Fibroblast of villous mesenchyme (primary cell): ENCODE measurements at regions not wholly inside any gene's neighbourhood (a gene's known extent, or its start where the extent isn't known, plus 50 kb on each side); places are given as distances from the start of the nearest gene placed in this dataset.
"Not testable (repeated sequence)": the region's sequence is repeated elsewhere in the genome, so short reads cannot be mapped to it uniquely, and the experiment has no call there.

Experiments used
- DNase-seq: peaks from one replicate; pipeline ENCODE4 v3.0.0-alpha.2; 2010; ENCODE audit warnings: low read depth
- H3K4me3 ChIP-seq: 2 replicates; pipeline ENCODE4 v1.5.1; 2011; ENCODE audit warnings: low read depth, mild to moderate bottlenecking, low read length
- TF ChIP-seq, protein P1 (sequence below): IDR thresholded peaks from 2 replicates; pipeline ENCODE4 v1.5.1; 2012; ENCODE audit warnings: low read depth, mild to moderate bottlenecking, low read length; ENCODE audit not compliant: insufficient read depth

DNA sequence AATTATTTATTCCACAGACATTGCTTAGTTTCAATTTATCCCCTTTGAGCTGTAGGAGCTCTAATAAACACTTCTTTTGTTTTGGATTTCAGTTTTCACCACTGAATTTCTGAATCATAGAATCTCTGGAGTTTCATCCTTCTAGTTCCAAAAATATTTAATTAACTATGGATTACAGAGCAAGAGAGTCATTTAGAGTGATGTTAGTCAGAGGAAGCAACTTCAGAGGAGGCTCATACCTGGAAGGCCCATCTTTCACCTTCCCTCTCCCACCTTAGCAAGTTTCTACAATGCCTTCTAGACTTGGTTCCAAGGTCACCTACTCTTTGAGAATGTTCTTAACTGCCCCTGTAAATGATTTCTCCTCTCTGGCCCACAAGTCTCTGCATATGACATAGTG, 353.2 kb downstream of the SPRY2 start:
- TF ChIP-seq, protein P1, sequence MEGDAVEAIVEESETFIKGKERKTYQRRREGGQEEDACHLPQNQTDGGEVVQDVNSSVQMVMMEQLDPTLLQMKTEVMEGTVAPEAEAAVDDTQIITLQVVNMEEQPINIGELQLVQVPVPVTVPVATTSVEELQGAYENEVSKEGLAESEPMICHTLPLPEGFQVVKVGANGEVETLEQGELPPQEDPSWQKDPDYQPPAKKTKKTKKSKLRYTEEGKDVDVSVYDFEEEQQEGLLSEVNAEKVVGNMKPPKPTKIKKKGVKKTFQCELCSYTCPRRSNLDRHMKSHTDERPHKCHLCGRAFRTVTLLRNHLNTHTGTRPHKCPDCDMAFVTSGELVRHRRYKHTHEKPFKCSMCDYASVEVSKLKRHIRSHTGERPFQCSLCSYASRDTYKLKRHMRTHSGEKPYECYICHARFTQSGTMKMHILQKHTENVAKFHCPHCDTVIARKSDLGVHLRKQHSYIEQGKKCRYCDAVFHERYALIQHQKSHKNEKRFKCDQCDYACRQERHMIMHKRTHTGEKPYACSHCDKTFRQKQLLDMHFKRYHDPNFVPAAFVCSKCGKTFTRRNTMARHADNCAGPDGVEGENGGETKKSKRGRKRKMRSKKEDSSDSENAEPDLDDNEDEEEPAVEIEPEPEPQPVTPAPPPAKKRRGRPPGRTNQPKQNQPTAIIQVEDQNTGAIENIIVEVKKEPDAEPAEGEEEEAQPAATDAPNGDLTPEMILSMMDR = no peak
- H3K4me3 ChIP-seq = no peak overlapping the region
- DNase-seq = no peak

DNA sequence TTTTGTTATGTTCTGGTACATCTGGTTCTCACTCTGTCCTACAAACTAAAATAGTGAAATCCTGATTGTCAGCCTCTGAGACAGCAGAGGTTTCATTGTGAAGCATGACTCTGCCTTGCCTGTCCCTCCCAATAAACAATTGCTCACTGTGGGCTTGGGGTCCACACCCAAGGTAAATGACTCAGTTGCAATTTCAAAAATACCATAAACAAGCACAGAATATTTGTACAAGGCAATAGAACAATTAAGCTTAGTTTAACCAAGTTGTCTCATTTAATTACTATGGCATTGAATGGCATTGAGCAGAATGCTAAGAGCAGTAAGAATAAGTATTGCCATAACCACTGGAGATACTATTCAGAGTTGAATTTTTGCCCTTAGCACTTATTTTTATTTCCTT, 353.6 kb downstream of the SPRY2 start:
- no peak for DNase-seq
- H3K4me3 ChIP-seq = no peak overlapping the region
- TF ChIP-seq, protein P1 = no peak

DNA sequence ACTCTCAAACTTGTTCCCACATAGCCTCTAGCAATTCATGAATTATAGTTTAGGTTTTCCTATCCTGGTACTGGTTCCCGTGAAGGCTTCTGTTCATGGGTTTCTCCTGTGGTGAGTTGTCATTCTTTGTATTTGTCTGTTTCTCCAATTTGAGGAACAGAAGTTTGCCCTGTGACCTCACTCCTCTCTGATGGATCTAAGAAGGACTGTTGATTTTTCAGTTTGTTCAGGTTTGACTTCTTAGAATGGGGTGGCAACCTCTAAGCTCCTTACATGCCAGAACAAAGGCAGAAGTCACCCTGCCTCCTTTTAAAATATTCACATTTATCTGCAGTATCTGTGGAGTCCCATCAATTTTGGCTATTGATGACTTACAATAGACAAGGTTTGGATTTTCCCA, 354.0 kb downstream of the SPRY2 start:
- no peak for DNase-seq
- TF ChIP-seq, protein P1 = no peak

DNA sequence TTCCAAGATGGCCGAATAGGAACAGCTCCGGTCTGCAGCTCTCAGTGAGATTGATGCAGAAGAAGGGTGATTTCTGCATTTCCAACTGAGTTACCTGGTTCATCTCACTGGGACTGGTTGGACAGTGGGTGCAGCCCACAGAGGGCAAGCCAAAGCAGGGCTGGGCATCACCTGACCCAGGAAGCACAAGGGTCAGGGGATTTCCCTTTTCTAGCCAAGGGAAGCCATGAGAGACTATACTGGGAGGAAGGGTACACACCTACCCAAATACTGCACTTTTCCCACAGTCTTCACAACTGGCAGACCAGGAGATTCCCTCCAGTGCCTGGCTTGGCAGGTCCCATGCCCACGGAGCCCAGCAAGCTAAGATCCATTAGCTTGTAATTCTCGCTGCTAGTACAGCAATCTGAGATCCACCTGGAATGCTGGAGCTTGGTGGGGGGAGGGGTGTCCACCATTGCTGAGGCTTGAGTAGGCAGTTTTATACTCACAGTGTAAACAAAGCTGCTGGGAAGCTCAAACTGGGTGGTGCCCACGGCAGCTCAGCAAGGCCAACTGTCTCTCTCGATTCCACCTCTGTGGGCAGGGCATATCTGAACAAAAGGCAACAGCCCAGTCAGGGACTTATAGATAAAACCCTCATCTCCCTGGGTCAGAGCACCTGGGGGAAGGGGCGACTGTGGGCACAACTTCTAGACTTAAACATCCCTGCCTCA, 365.8 kb downstream of the SPRY2 start:
- DNase-seq = peak; percentile 41
- H3K4me3 ChIP-seq = not testable (repeated sequence)

More for the DNA sequence above, 354.0 kb downstream of the SPRY2 start:
- no peak overlapping the region for H3K4me3 ChIP-seq

DNA sequence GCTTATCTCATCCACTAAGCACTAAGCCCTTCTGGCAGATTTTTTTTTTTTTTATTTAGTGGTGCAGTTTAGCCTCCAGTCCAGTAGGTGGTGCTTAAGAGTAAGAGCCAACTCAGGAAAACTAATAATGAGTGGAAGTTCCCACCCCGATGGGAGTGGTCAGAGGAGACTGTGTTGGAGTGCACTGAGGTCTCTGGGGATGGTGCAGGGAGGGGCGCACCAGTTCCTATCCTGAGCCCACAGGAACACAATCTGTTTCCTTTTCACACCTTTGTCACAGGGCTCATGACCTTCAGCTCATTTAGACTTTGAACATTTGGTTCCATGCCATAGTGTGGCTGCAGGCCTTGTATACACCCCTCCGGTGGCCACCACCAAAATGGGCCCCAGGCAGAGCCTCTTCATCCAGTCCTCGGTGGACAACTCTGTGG, 367.4 kb downstream of the SPRY2 start:
- no peak overlapping the region for H3K4me3 ChIP-seq
- TF ChIP-seq, protein P1 = peak; percentile 56
- no peak for DNase-seq

DNA sequence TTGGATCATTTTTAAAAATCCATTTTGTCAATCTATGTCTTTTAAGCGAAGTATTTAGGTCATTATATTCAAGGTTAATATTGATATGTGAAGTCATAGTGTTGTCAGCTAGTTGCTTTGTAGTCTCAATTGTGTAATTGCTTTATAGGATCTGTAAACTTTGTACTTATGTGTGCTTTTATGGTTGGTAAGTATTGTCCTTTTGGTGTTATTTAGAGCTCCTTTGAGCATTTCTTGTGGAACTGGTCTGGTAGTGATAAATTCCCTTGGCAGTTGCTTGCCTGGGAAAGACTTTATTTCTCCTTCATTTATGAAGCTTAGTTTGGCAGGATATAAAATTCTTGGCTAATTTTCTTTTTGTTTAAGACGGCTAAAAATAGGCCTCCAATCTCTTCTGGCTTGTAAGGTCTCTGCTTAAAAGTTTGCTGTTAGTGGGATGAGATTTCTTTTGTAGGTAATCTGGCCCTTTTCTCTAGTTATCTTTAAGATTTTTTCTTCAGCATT, 368.8 kb downstream of the SPRY2 start:
- TF ChIP-seq, protein P1 = no peak
- no peak for DNase-seq
- no peak overlapping the region for H3K4me3 ChIP-seq

DNA sequence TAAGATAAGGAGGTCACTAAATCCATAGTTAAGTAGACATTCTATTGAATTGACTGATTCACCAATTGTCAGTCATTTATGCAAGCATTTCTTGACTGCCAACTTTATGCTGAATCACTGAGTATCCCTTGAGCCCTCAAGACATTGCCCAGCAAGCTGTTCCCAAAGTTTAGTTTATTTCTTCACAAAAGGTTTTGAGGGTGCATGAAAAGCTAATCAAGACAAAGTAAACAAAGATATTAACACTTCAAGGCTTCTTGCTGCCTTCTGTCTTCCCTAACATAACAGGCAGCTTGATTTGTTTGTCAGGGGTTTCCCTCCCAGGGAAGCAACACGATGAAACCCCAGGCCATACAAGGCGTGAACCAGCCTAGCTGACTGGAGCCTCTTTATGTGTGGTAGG, 374.4 kb downstream of the SPRY2 start:
- no peak overlapping the region for H3K4me3 ChIP-seq
- DNase-seq = no peak
- TF ChIP-seq, protein P1 = no peak
